H9 (cell line): ENCODE measurements at regions not wholly inside any gene's neighbourhood (a gene's known extent, or its start where the extent isn't known, plus 50 kb on each side); places are given as distances from the start of the nearest gene placed in this dataset.

ENCODE experiments used
- DNase-seq: peaks from one replicate; pipeline ENCODE4 v3.0.0-alpha.2; 2017
- H2AFZ ChIP-seq: one replicate; pipeline ENCODE4 v1.6.1; 2013; ENCODE audit warnings: mild to moderate bottlenecking, low read length, control low read depth, moderate library complexity
- H2AK5ac ChIP-seq: 2 replicates; pipeline ENCODE4 v1.6.1; 2013; ENCODE audit warnings: low read length, control low read depth, mixed read lengths; ENCODE audit not compliant: insufficient read length
- H2BK120ac ChIP-seq: one replicate; pipeline ENCODE4 v1.6.1; 2013; ENCODE audit warnings: low read depth, mild to moderate bottlenecking, low read length, control low read depth, inconsistent platforms; ENCODE audit not compliant: poor library complexity, severe bottlenecking
- H2BK12ac ChIP-seq: 2 replicates; pipeline ENCODE4 v1.6.1; 2013; ENCODE audit warnings: low read length, control low read depth, mixed read lengths, low read depth; ENCODE audit not compliant: insufficient read length
- H2BK15ac ChIP-seq: 2 replicates; pipeline ENCODE4 v1.6.1; 2013; ENCODE audit warnings: low read depth, low read length, control low read depth
- H2BK20ac ChIP-seq: one replicate; pipeline ENCODE4 v1.6.1; 2013; ENCODE audit warnings: low read depth, mild to moderate bottlenecking, low read length, control low read depth, inconsistent platforms; ENCODE audit not compliant: poor library complexity, severe bottlenecking
- H2BK5ac ChIP-seq: 2 replicates; pipeline ENCODE4 v1.6.1; 2013; ENCODE audit warnings: low read length, control low read depth, mixed read lengths; ENCODE audit not compliant: insufficient read length
- H3K14ac ChIP-seq: 2 replicates; pipeline ENCODE4 v1.6.1; 2013; ENCODE audit warnings: low read length, control low read depth; ENCODE audit not compliant: insufficient read depth
- H3K18ac ChIP-seq: 2 replicates; pipeline ENCODE4 v1.6.1; 2013; ENCODE audit warnings: low read depth, mild to moderate bottlenecking, mixed read lengths, low read length, control low read depth; ENCODE audit not compliant: insufficient read length
- H3K23ac ChIP-seq: 2 replicates; pipeline ENCODE4 v1.6.1; 2013; ENCODE audit warnings: low read length, control low read depth, mixed read lengths, low read depth; ENCODE audit not compliant: insufficient read length
- H3K23me2 ChIP-seq: 2 replicates; pipeline ENCODE4 v1.6.1; 2013; ENCODE audit warnings: low read depth, mild to moderate bottlenecking, mixed read lengths, low read length, control low read depth; ENCODE audit not compliant: insufficient read length, poor library complexity, severe bottlenecking
- H3K27ac ChIP-seq: 2 replicates; pipeline ENCODE4 v1.5.1; 2013; ENCODE audit warnings: low read length, control low read depth, mixed read lengths, low read depth; ENCODE audit not compliant: insufficient read length
- H3K27me3 ChIP-seq: 2 replicates; pipeline ENCODE4 v1.6.1; 2013; ENCODE audit warnings: low read length, control low read depth, inconsistent platforms; ENCODE audit not compliant: insufficient read depth
- H3K4ac ChIP-seq: 2 replicates; pipeline ENCODE4 v1.6.1; 2013; ENCODE audit warnings: low read depth, mild to moderate bottlenecking, control low read depth, inconsistent platforms, low read length, moderate library complexity
- H3K4me1 ChIP-seq: 2 replicates; pipeline ENCODE4 v1.6.1; 2013; ENCODE audit warnings: low read length, control low read depth, inconsistent platforms; ENCODE audit not compliant: insufficient read depth
- H3K4me2 ChIP-seq: 2 replicates; pipeline ENCODE4 v1.6.1; 2013; ENCODE audit warnings: low read length, control low read depth, mixed read lengths; ENCODE audit not compliant: insufficient read length, insufficient read depth
- H3K56ac ChIP-seq: 2 replicates; pipeline ENCODE4 v1.6.1; 2013; ENCODE audit warnings: low read depth, mild to moderate bottlenecking, mixed read lengths, low read length, control low read depth; ENCODE audit not compliant: insufficient read length
- H3K79me1 ChIP-seq: 2 replicates; pipeline ENCODE4 v1.6.1; 2013; ENCODE audit warnings: low read depth, mild to moderate bottlenecking, moderate library complexity, low read length, control low read depth, inconsistent platforms; ENCODE audit not compliant: insufficient read depth, poor library complexity, severe bottlenecking
- H3K79me2 ChIP-seq: 2 replicates; pipeline ENCODE4 v1.6.1; 2013; ENCODE audit warnings: low read length, control low read depth, inconsistent platforms; ENCODE audit not compliant: insufficient read depth
- H3K9ac ChIP-seq: 2 replicates; pipeline ENCODE4 v1.6.1; 2013; ENCODE audit warnings: low read length, control low read depth, mixed read lengths; ENCODE audit not compliant: insufficient read length; ENCODE audit errors: extremely low read depth
- H3K9me3 ChIP-seq: one replicate; pipeline ENCODE4 v1.6.1; 2013; ENCODE audit warnings: low read depth, low read length, inconsistent platforms; ENCODE audit not compliant: control insufficient read depth
- H3T11ph ChIP-seq: one replicate; pipeline ENCODE4 v1.6.1; 2013; ENCODE audit warnings: mild to moderate bottlenecking, low read length, control low read depth, inconsistent platforms
- H4K20me1 ChIP-seq: one replicate; pipeline ENCODE4 v1.6.1; 2013; ENCODE audit not compliant: control insufficient read depth, insufficient read length, insufficient read depth
- H4K5ac ChIP-seq: 2 replicates; pipeline ENCODE4 v1.6.1; 2013; ENCODE audit warnings: low read depth, mild to moderate bottlenecking, mixed read lengths, low read length, control low read depth; ENCODE audit not compliant: insufficient read length
- H4K8ac ChIP-seq: replicated peaks from 2 replicates; pipeline ENCODE4 v1.6.1; 2013; ENCODE audit warnings: low read length, control low read depth, mixed read lengths, low read depth; ENCODE audit not compliant: insufficient read length
- H4K91ac ChIP-seq: 2 replicates; pipeline ENCODE4 v1.6.1; 2013; ENCODE audit warnings: low read depth, mild to moderate bottlenecking, moderate library complexity, mixed read lengths, low read length, control low read depth; ENCODE audit not compliant: insufficient read length
- H3K27ac Mint-ChIP-seq, 3 experiments: 2 replicates in 2 of 3; 3 replicates in 1 of 3; pipeline ENCODE4 v1.8.0; 2020 to 2021; ENCODE audit warnings: mixed read lengths in 3 of 3, mild to moderate bottlenecking in 1 of 3, moderate library complexity in 1 of 3
- H3K27me3 Mint-ChIP-seq: 2 replicates; pipeline ENCODE4 v1.8.0; 2021; ENCODE audit warnings: low read depth, mild to moderate bottlenecking, moderate library complexity, mixed read lengths
- H3K36me3 Mint-ChIP-seq, 3 experiments: 2 replicates in 2 of 3; 3 replicates in 1 of 3; pipeline ENCODE4 v1.8.0; 2020 to 2021; ENCODE audit warnings: low read depth in 3 of 3, mixed read lengths in 3 of 3; ENCODE audit not compliant: insufficient read depth in 1 of 3
- H3K4me1 Mint-ChIP-seq, 2 experiments: 2 replicates each; pipeline ENCODE4 v1.8.0; 2020; ENCODE audit warnings: mixed read lengths in 2 of 2
- H3K4me3 Mint-ChIP-seq, 2 experiments: 2 replicates in 1 of 2; 3 replicates in 1 of 2; pipeline ENCODE4 v1.8.0; 2020 to 2021; ENCODE audit warnings: mild to moderate bottlenecking in 2 of 2, mixed read lengths in 2 of 2, moderate library complexity in 1 of 2
- H3K9me3 Mint-ChIP-seq, 2 experiments: 2 replicates in 1 of 2; 3 replicates in 1 of 2; pipeline ENCODE4 v1.8.0; 2020; ENCODE audit warnings: mild to moderate bottlenecking in 2 of 2, mixed read lengths in 2 of 2, moderate library complexity in 1 of 2
- CTCF ChIP-seq: fragments of 200-600 bp; sonication (generic); conservative IDR thresholded peaks from 3 replicates; pipeline ENCODE4 v1.8.0; 2021; ENCODE audit warnings: antibody characterized with exemption, mild to moderate bottlenecking
- WGBS: extraction: QIAGEN DNeasy Blood & Tissue Kit; methylation state at CpG from one replicate; pipeline ENCODE4 v1.1.7; 2013; ENCODE audit warnings: missing lambda C conversion rate, low lambda C conversion rate, mixed read lengths; ENCODE audit not compliant: insufficient read length; ENCODE audit errors: extremely low coverage; 5-methylcytosine and 5-hydroxymethylcytosine counted together

GRCh38 chr12:61290473-61290872 lies 969.7 kb upstream of the USP15 start:
- no peak overlapping the region for H3K4ac ChIP-seq
- H3K79me2 ChIP-seq, result no peaks in the 10 kb centered on the region
- H2BK12ac ChIP-seq, result no peak overlapping the region
- Mint-ChIP-seq H3K27ac (no peak overlapping the region), H3K9me3 (peaks cover 69 to 70% of the 10 kb centered on the region in 2 experiments), H3K36me3 (peaks cover 28 to 62% (median 29%) of the 10 kb centered on the region in 3 experiments), H3K4me3 (no peak overlapping the region), H3K27me3 (no peaks in the 10 kb centered on the region; the same call in 1 of the 2 replicates), H3K4me1 (no peaks in the 10 kb centered on the region)
- H2BK5ac ChIP-seq, result no peak overlapping the region
- no peak overlapping the region for H4K8ac ChIP-seq
- no peak overlapping the region for H2AFZ ChIP-seq
- H3K79me1 ChIP-seq, result no peaks in the 10 kb centered on the region
- no peak overlapping the region for H3K18ac ChIP-seq
- no peak overlapping the region for H3K23ac ChIP-seq
- no peaks in the 10 kb centered on the region for H3K23me2 ChIP-seq
- H3K27me3 ChIP-seq, result no peaks in the 10 kb centered on the region
- H2BK120ac ChIP-seq, result no peak overlapping the region
- no peak overlapping the region for H3T11ph ChIP-seq
- no peak overlapping the region for H3K56ac ChIP-seq
- H2BK20ac ChIP-seq, result no peak overlapping the region
- H3K9me3 ChIP-seq, result peaks cover 6% of the 10 kb centered on the region
- no peak for TF ChIP-seq CTCF
- H3K14ac ChIP-seq, result no peak overlapping the region
- no peaks in the 10 kb centered on the region for H3K4me1 ChIP-seq
- no peak overlapping the region for H3K4me2 ChIP-seq
- no peak overlapping the region for H4K5ac ChIP-seq
- H3K9ac ChIP-seq, result no peak overlapping the region
- H2AK5ac ChIP-seq, result no peak overlapping the region
- H4K20me1 ChIP-seq, result no peaks in the 10 kb centered on the region
- H3K27ac ChIP-seq, result no peak overlapping the region
- H4K91ac ChIP-seq, result no peak overlapping the region
- no CpG with 5 or more reads among the region's 2 CpGs for WGBS
- H2BK15ac ChIP-seq, result no peak overlapping the region
- DNase-seq, result no peak
